ENCODE measurements at regions not wholly inside any gene's neighbourhood (a gene's known extent, or its start where the extent isn't known, plus 50 kb on each side); places are given as distances from the start of the nearest gene placed in this dataset.

DNA sequence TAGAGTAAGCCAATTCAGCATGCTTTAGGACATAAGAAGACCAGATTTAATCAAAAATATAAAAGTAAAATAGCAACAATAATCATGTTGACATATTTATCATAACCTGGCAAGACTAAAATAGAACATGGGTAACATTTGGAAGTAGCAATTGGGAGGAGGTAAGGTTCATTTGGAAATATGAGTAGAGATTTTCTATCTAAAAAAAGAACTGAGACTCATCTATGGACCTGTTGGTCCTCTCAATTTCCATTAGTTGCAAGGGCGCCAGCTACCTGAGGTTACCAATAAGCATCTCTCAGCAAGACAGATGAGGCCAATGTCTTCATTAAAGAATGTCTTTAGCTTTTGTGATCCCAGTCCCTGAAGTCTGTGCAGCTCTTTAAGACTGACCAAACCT is 196.0 kb downstream of the IRS1 start:
- Histone ChIP-seq H3K27ac (no peak overlapping the region), H3K4me1 (replicated peaks) (peaks cover 41% of the 10 kb centered on the region), H3K36me3 (no peaks in the 10 kb centered on the region), H3K4me3 (no peak overlapping the region), H3K27me3 (replicated peaks) (no peaks in the 10 kb centered on the region), H3K9me3 (replicated peaks) (no peaks in the 10 kb centered on the region)
- no peak for DNase-seq (ENCODE audit: low read depth in 1 of 2, low spot score in 2 of 2)

DNA sequence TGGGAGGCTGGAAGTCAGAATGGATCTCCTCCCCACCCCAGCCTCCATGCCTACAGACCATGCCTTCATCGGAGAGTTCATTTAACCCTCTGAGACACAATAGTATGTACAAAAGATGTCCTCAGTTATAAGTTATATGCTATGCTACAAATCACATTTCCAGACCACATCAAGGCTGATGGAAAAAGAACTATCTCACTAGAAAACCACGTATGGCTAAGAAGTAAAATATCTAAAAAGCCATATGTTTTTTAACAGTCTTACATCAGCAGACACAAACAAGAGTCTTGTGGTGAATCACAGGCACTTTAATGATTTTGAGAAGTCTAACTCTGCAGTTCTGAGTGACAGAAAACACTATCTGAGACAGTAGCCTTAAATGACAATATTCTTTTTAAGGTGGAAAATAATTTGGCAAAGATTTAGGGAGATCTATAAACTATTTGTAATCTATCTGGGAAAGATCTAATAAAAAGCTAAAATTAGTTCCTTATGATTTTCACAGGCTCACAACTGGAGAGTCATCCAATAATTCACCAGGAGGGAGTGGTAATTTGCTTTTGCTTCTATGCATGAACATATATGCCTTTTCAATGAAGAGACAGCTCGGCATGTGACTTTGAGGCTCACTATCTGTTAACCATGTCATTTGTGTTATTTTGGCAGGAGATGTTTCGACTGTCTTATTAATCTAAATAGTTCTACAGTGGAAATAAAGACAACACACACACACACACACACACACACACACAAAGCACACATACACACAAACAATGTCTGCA is 197.5 kb downstream of the IRS1 start:
- peaks cover 26% of the 10 kb centered on the region for H3K4me1 ChIP-seq (replicated peaks)
- DNase-seq (ENCODE audit: low read depth in 1 of 2, low spot score in 2 of 2): no peak
- peak overlapping the region; percentile 15; the same call in 1 of the 2 replicates for H3K27ac ChIP-seq
- H3K27me3 ChIP-seq (replicated peaks): no peaks in the 10 kb centered on the region
- no peaks in the 10 kb centered on the region for H3K9me3 ChIP-seq (replicated peaks)
- H3K4me3 ChIP-seq: no peak overlapping the region
- no peaks in the 10 kb centered on the region for H3K36me3 ChIP-seq

DNA sequence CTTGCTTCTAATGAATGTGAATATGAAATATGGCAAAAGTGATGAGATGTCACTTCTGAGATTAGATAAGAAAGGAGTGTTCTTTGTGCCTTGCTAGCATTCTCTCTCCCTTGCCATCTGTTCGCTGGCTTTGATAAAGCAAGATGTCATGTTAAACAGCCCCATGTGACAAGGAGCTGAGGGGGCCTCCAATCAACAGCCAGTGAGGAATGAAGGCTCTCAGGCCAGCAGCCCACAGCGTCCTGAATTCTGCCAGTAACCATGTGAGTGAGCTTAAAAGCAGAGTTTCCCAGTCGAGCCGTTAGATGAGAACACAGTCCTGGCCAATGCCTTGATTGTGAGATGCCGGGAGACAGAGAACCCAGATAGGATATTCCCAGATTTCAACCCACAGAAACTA is 198.8 kb downstream of the IRS1 start:
- no peak overlapping the region for H3K4me3 ChIP-seq
- no peaks in the 10 kb centered on the region for H3K27me3 ChIP-seq (replicated peaks)
- H3K9me3 ChIP-seq (replicated peaks): no peaks in the 10 kb centered on the region
- H3K4me1 ChIP-seq (replicated peaks): peaks cover 21% of the 10 kb centered on the region
- H3K36me3 ChIP-seq: no peaks in the 10 kb centered on the region
- H3K27ac ChIP-seq: no peak overlapping the region
- no peak for DNase-seq (ENCODE audit: low read depth in 1 of 2, low spot score in 2 of 2)

DNA sequence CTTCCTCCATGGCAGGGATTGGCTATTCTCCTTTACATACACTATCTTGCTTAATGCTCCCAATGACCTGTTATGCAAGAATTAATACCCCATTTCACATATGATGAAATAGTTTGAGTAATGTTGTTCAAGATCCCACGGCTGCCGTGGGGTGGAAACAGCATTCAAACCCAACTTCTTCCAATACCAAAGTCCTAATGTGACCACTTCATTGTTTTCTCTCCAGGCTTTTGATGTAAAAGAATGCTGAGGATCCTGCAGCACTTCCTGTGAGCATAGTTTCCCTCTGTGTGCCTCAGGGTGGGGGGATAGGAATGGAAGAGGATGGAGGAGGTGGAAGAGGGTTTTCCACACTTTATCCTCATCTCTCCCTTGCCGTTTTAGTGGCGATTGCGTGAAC is 199.4 kb downstream of the IRS1 start:
- Histone ChIP-seq H3K27me3 (replicated peaks) (no peaks in the 10 kb centered on the region), H3K27ac (peak overlapping the region; percentile 30), H3K9me3 (replicated peaks) (no peaks in the 10 kb centered on the region), H3K4me1 (replicated peaks) (peaks cover 21% of the 10 kb centered on the region), H3K36me3 (no peaks in the 10 kb centered on the region), H3K4me3 (no peak overlapping the region)
- peak in 1 of 2 experiments; percentile 54 for DNase-seq (ENCODE audit: low read depth in 1 of 2, low spot score in 2 of 2)

DNA sequence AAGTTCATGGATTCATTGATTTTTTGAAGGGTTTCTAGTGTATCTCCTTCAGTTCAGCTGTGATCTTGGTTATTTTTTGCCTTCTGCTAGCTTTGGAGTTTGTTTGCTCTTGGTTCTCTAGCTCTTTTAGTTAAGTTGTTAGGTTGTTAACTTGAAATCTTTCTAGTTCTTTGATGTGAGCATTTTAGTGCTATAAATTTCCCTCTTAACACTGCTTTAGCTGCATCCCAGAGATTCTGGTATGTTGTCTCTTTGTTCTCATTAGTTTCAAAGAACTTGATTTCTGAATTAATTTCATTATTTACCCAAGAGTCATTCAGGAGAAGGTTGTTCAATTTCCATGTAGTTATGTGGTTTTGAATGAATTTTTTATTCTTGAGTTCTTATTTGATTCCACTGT is 210.6 kb downstream of the IRS1 start:
- peaks cover 3% of the 10 kb centered on the region; the same call in 1 of the 2 replicates for H3K9me3 ChIP-seq (replicated peaks)
- no peak overlapping the region for H3K27ac ChIP-seq
- no peak for DNase-seq (ENCODE audit: low read depth in 1 of 2, low spot score in 2 of 2)
- H3K4me3 ChIP-seq: no peak overlapping the region
- H3K4me1 ChIP-seq (replicated peaks): peaks cover 13% of the 10 kb centered on the region
- H3K36me3 ChIP-seq: no peaks in the 10 kb centered on the region
- no peaks in the 10 kb centered on the region for H3K27me3 ChIP-seq (replicated peaks)

DNA sequence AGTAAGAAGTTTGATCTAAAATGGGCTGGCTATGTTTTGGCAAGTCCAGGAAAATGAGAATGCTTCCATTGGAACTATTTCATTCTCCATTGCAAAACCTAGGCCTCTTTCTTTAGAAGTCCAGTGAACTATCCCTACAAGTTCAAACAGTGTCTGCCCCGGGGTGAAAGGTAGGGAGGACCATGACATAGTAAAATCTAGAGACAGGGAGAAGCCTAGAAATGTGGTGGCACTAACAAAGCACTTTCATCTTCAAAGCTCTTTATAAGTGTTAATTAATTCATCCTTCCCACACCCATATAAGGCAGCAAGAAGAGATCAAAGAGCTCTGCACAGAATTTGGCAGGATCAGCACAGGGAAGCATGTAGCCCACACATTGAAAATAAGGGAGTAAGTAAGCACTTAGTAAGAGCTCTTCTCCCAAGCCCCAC is 214.5 kb downstream of the IRS1 start:
- Histone ChIP-seq H3K4me3 (no peak overlapping the region), H3K9me3 (replicated peaks) (peaks cover 3% of the 10 kb centered on the region; the same call in 1 of the 2 replicates), H3K4me1 (replicated peaks) (peaks cover 52% of the 10 kb centered on the region), H3K27ac (peak overlapping the region; percentile 82), H3K36me3 (no peaks in the 10 kb centered on the region; the same call in 1 of the 2 replicates), H3K27me3 (replicated peaks) (no peaks in the 10 kb centered on the region)
- DNase-seq (ENCODE audit: low read depth in 1 of 2, low spot score in 2 of 2): no peak

DNA sequence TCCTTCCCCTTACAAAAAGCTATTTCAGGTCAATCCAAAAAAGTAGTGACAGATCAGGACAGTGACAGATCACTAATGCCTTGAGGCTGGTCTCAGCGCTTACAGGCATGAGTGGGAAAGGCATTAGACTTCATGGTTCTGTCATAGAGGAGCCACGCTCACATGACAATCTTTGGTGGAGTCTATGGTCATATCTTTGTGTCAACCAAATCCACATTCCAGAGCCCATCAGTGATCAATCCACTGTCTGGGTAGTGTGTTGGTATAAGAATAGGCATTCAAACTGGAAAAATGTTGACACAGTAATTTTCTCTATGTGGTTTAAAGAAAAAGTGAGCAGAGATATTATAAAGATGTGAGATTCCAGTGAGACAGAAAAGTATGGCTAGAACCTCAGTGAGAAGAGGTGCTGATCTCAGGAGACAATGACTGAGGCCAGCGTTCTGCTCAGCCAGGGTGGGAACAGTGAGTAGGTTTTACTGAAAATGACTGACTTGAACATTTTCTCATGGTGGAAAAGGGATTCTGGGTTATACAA is 215.0 kb downstream of the IRS1 start:
- peaks cover 3% of the 10 kb centered on the region; the same call in 1 of the 2 replicates for H3K9me3 ChIP-seq (replicated peaks)
- no peaks in the 10 kb centered on the region; the same call in 1 of the 2 replicates for H3K36me3 ChIP-seq
- peaks cover 58% of the 10 kb centered on the region for H3K4me1 ChIP-seq (replicated peaks)
- no peak for DNase-seq (ENCODE audit: low read depth in 1 of 2, low spot score in 2 of 2)
- H3K27me3 ChIP-seq (replicated peaks): no peaks in the 10 kb centered on the region
- H3K27ac ChIP-seq: peak overlapping the region; percentile 82
- H3K4me3 ChIP-seq: no peak overlapping the region

DNA sequence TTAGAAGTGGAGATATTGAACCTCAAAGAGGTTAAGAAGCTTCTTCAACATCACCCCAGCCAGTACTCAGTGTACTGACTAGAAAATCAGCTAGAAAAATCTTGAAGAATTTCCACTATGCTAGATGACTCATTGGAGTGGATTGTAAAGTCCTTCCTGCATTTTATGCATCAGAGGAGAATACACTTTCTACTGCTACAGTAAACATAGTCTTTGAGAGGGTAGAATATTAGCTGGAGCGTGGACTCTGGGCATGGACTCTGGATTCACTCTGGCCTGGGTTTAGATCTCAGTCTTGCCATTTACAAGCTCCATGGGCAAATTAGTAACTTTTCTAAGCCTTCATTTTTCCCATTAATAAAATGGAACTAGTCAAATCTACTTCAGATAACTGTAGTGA is 215.9 kb downstream of the IRS1 start:
- H3K4me3 ChIP-seq: no peak overlapping the region
- H3K4me1 ChIP-seq (replicated peaks): peaks cover 63% of the 10 kb centered on the region
- no peaks in the 10 kb centered on the region for H3K27me3 ChIP-seq (replicated peaks)
- DNase-seq (ENCODE audit: low read depth in 1 of 2, low spot score in 2 of 2): peak in 1 of 2 experiments; percentile 89
- peaks cover 3% of the 10 kb centered on the region; the same call in 1 of the 2 replicates for H3K9me3 ChIP-seq (replicated peaks)
- H3K27ac ChIP-seq: peak overlapping the region; percentile 82
- H3K36me3 ChIP-seq: no peaks in the 10 kb centered on the region; the same call in 1 of the 2 replicates

DNA sequence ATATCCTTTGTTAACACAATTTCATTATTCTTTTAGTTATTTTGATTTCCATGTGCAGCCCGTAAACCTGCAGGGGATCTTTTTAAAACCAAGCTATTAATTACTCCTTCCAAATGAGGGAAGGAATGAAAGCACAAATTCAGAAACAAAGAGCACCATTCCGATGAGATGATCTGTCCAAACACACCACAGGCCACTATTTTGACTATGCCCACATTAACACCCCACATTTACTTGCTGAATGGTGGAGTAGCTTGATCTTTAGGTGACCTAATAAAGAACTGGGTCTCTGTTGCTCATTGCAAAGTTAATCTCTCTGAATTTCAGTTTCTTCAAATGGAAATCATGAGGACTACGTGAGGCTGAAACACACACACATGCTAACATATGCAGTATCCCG is 218.0 kb downstream of the IRS1 start:
- H3K27ac ChIP-seq: peak overlapping the region; percentile 82
- peak in 1 of 2 experiments; percentile 50 for DNase-seq (ENCODE audit: low read depth in 1 of 2, low spot score in 2 of 2)

DNA sequence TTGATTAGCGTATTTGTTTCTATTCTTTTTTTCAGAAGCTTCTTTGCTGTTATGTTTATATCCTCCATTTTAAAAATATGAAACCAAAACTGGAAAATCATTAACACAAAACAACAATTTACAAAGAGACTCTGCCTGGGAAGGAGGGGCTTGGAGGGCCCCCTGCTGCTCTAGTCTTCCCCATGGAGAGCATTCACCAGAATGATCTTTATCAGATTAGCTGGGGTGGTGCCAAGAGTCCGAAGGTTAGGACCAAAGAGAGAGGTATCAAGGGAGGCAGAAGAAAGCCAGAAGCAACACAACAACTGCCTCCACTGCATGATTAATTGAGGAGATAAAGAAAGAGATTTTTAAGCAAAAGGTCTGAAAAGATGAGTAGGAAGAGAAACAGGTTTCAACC is 218.6 kb downstream of the IRS1 start:
- peaks cover 68% of the 10 kb centered on the region for H3K4me1 ChIP-seq (replicated peaks)

More for the DNA sequence above, 218.0 kb downstream of the IRS1 start:
- H3K27me3 ChIP-seq (replicated peaks): no peaks in the 10 kb centered on the region
- no peak overlapping the region for H3K4me3 ChIP-seq
- H3K36me3 ChIP-seq: no peaks in the 10 kb centered on the region; the same call in 1 of the 2 replicates
- H3K9me3 ChIP-seq (replicated peaks): no peaks in the 10 kb centered on the region
- H3K4me1 ChIP-seq (replicated peaks): peaks cover 66% of the 10 kb centered on the region

DNA sequence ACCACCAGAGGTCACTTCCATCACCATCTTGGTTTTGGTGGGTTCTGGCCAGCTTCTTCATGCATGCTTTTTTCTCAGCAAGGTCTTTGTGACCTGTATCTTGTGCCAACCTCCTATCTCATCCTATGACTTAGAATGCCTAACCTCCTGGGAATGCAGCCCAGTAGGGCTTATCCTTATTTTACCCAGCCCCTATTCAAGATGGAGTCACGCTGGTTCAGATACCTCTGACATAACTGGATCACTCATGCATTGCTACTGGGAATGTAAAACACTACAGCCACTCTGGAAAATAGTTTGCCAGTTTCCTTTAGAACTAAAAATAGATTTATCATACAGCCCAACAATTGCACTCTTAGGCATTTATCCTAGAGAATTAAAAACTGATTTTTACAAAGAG is 219.2 kb downstream of the IRS1 start:
- Histone ChIP-seq H3K4me3 (no peak overlapping the region), H3K4me1 (replicated peaks) (peaks cover 69% of the 10 kb centered on the region), H3K27me3 (replicated peaks) (no peaks in the 10 kb centered on the region), H3K9me3 (replicated peaks) (no peaks in the 10 kb centered on the region), H3K27ac (peak overlapping the region; percentile 2; the same call in 1 of the 2 replicates), H3K36me3 (no peaks in the 10 kb centered on the region; the same call in 1 of the 2 replicates)
- DNase-seq (ENCODE audit: low read depth in 1 of 2, low spot score in 2 of 2): no peak

More for the DNA sequence above, 218.6 kb downstream of the IRS1 start:
- Histone ChIP-seq H3K27ac (peak overlapping the region; percentile 82), H3K27me3 (replicated peaks) (no peaks in the 10 kb centered on the region), H3K36me3 (no peaks in the 10 kb centered on the region; the same call in 1 of the 2 replicates), H3K9me3 (replicated peaks) (no peaks in the 10 kb centered on the region), H3K4me3 (no peak overlapping the region)
- DNase-seq (ENCODE audit: low read depth in 1 of 2, low spot score in 2 of 2): no peak

DNA sequence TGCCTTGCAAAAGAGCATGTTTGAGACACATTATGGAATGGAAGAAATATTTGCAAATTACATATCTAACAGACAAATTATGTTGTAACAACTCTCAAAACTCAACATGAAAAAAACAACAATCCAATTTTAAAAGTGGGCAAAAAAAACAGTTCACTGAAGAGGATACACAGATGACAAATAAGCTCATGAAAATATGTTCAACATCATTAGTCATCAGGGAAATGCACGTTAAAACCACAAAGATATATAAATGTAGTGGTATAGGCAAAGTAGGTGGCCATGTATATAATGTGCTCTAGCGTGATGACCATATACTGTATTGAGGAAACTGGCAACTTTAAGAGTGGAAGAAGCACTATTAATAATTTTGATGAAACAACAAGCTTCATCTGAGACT is 220.1 kb downstream of the IRS1 start:
- H3K36me3 ChIP-seq: no peaks in the 10 kb centered on the region; the same call in 1 of the 2 replicates
- no peak overlapping the region for H3K4me3 ChIP-seq
- DNase-seq (ENCODE audit: low read depth in 1 of 2, low spot score in 2 of 2): no peak
- peaks cover 60% of the 10 kb centered on the region for H3K4me1 ChIP-seq (replicated peaks)
- no peaks in the 10 kb centered on the region for H3K27me3 ChIP-seq (replicated peaks)
- no peak overlapping the region for H3K27ac ChIP-seq
- H3K9me3 ChIP-seq (replicated peaks): no peaks in the 10 kb centered on the region

DNA sequence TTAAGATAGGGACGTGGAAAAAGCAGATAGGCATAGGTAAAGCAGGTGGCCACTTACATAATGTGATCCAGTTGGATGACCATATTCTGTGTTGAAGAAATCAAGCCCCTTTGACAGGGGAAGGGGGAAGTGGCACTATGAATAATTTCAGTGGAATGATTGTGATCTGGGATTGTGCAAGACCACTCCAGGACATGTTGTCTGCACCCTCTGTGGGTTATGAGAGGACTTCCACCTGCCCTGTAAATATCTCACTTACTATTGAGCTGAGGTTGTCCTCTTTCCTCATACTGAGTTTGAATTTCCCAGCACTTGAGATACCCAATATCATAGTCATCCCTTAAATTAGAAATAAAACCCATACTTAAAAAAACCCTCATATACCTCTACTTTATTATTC is 220.7 kb downstream of the IRS1 start:
- no peaks in the 10 kb centered on the region for H3K27me3 ChIP-seq (replicated peaks)
- H3K4me1 ChIP-seq (replicated peaks): peaks cover 54% of the 10 kb centered on the region
- H3K4me3 ChIP-seq: no peak overlapping the region
- H3K36me3 ChIP-seq: no peaks in the 10 kb centered on the region; the same call in 1 of the 2 replicates
- DNase-seq (ENCODE audit: low read depth in 1 of 2, low spot score in 2 of 2): no peak
- no peaks in the 10 kb centered on the region for H3K9me3 ChIP-seq (replicated peaks)
- H3K27ac ChIP-seq: no peak overlapping the region

DNA sequence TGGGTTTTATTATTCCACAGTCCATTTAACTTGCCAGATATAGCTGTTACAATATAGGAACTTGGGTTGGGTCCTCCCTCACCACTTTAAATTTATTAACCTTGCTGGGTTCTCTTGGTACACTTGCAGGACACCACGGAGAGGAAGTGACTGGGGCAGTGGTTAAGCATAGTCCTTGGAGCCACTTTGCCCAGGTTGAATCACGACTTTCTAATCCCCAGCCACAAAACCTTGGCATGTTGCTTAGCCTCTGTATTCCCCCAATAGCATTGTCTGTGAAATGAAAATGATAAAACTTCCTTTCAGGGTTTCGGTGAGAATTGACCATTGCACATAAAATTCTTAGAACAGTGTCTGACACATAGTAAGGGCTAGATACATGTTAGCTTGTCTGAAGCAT is 221.2 kb downstream of the IRS1 start:
- Histone ChIP-seq H3K9me3 (replicated peaks) (no peaks in the 10 kb centered on the region), H3K4me1 (replicated peaks) (peaks cover 49% of the 10 kb centered on the region), H3K27ac (no peak overlapping the region), H3K36me3 (no peaks in the 10 kb centered on the region; the same call in 1 of the 2 replicates), H3K27me3 (replicated peaks) (no peaks in the 10 kb centered on the region), H3K4me3 (no peak overlapping the region)
- no peak for DNase-seq (ENCODE audit: low read depth in 1 of 2, low spot score in 2 of 2)

Measured in SJSA1 (cell line).